GM12891 (cell line): ENCODE measurements at regions not wholly inside any gene's neighbourhood (a gene's known extent, or its start where the extent isn't known, plus 50 kb on each side); places are given as distances from the start of the nearest gene placed in this dataset.

ENCODE experiments used
- POLR2A ChIP-seq: IDR thresholded peaks from 2 replicates; pipeline ENCODE4 v1.6.1; 2011; ENCODE audit warnings: low read depth, low read length, control low read depth
- POLR2AphosphoS5 ChIP-seq: IDR thresholded peaks from 2 replicates; pipeline ENCODE4 v1.6.1; 2011; ENCODE audit warnings: low read depth, low read length, control low read depth
- SPI1 ChIP-seq: IDR thresholded peaks from 2 replicates; pipeline ENCODE4 v1.6.1; 2011; ENCODE audit warnings: low read depth, low read length, control low read depth
- TAF1 ChIP-seq: IDR thresholded peaks from 2 replicates; pipeline ENCODE4 v1.6.1; 2011; ENCODE audit warnings: low read depth, low read length, control low read depth

- TF ChIP-seq TAF1: no peak
- TF ChIP-seq POLR2AphosphoS5: no peak
- TF ChIP-seq POLR2A: no peak
- no peak for TF ChIP-seq SPI1
These were observed 850.8 kb upstream of the RBFOX1 start for GRCh38 chr16:6481894-6482293.
